IMR-90 (cell line): ENCODE measurements at regions not wholly inside any gene's neighbourhood (a gene's known extent, or its start where the extent isn't known, plus 50 kb on each side); places are given as distances from the start of the nearest gene placed in this dataset.

ENCODE experiments used
- ATAC-seq: fragments of 200-7000 bp; cut with Tn5 transposase; 2 replicates; pipeline ENCODE4 v1.9.1; 2020; ENCODE audit warnings: low read depth, mild to moderate bottlenecking, moderate library complexity
- BruUV-seq: library from RNA; stranded (reverse); fragments of 400-500 nt; replicated peaks from 2 replicates; lab custom pipeline; 2021; lab: Mats Ljungman, UMichigan
- CTCF ChIA-PET: fragments of 300-600 bp; formaldehyde crosslinking; extraction: SDS; loops from one replicate; lab custom pipeline; 2021; ENCODE audit warnings: antibody characterized with exemption; lab: Yijun Ruan, JAX
- POLR2A ChIA-PET: fragments of 300-600 bp; sonication (Branson Sonifier 250); formaldehyde crosslinking; loops from one replicate; lab custom pipeline; 2022; ENCODE audit warnings: antibody characterized with exemption; ENCODE audit not compliant: unreplicated experiment; lab: Charles Lee
- DNase-seq: peaks from one replicate; pipeline ENCODE4 v3.0.0; 2013
- H2AFZ ChIP-seq: replicated peaks from 2 replicates; pipeline ENCODE3; 2013; ENCODE audit warnings: low read length, mild to moderate bottlenecking; ENCODE audit not compliant: poor library complexity
- H2AK5ac ChIP-seq: 2 replicates; pipeline ENCODE4 v1.6.1; 2013; ENCODE audit warnings: low read depth, low read length, inconsistent platforms
- H2AK9ac ChIP-seq: replicated peaks from 2 replicates; pipeline ENCODE3; 2013; ENCODE audit warnings: mild to moderate bottlenecking, low read depth, low read length, moderate library complexity; ENCODE audit not compliant: poor library complexity
- H2BK120ac ChIP-seq: 2 replicates; pipeline ENCODE4 v1.6.1; 2013; ENCODE audit warnings: low read depth, low read length, inconsistent platforms
- H2BK15ac ChIP-seq: 3 replicates; pipeline ENCODE4 v1.6.1; 2013; ENCODE audit warnings: low read depth, low read length, inconsistent platforms
- H2BK20ac ChIP-seq: 2 replicates; pipeline ENCODE4 v1.6.1; 2013; ENCODE audit warnings: low read depth, mild to moderate bottlenecking, inconsistent platforms, low read length, moderate library complexity
- H2BK5ac ChIP-seq: 2 replicates; pipeline ENCODE4 v1.6.1; 2013; ENCODE audit warnings: mild to moderate bottlenecking, low read depth, low read length, inconsistent platforms; ENCODE audit not compliant: poor library complexity, severe bottlenecking
- H3K14ac ChIP-seq: replicated peaks from 2 replicates; pipeline ENCODE4 v1.6.1; 2013; ENCODE audit warnings: low read depth, low read length, inconsistent platforms
- H3K18ac ChIP-seq: 2 replicates; pipeline ENCODE4 v1.6.1; 2013; ENCODE audit warnings: low read depth, low read length, control low read depth
- H3K23ac ChIP-seq: 2 replicates; pipeline ENCODE4 v1.6.1; 2013; ENCODE audit warnings: low read depth, low read length, inconsistent platforms
- H3K27ac ChIP-seq: 2 replicates; pipeline ENCODE4 v1.5.1; 2013; ENCODE audit warnings: mild to moderate bottlenecking, control low read depth, low read length; ENCODE audit not compliant: insufficient read depth
- H3K27me3 ChIP-seq: 2 replicates; pipeline ENCODE4 v1.6.1; 2013; ENCODE audit warnings: low read length; ENCODE audit not compliant: control insufficient read depth, insufficient read depth
- H3K36me3 ChIP-seq: 2 replicates; pipeline ENCODE4 v1.6.1; 2013; ENCODE audit warnings: low read length, mixed read lengths; ENCODE audit not compliant: control insufficient read depth, insufficient read depth
- H3K4ac ChIP-seq: 2 replicates; pipeline ENCODE4 v1.6.1; 2013; ENCODE audit warnings: low read depth, low read length, inconsistent platforms
- H3K4me1 ChIP-seq: 2 replicates; pipeline ENCODE4 v1.6.1; 2013; ENCODE audit warnings: low read length, mixed read lengths; ENCODE audit not compliant: control insufficient read depth, insufficient read depth
- H3K4me2 ChIP-seq: 2 replicates; pipeline ENCODE4 v1.6.1; 2013; ENCODE audit warnings: low read depth, mild to moderate bottlenecking, control low read depth, low read length, moderate library complexity
- H3K4me3 ChIP-seq: 2 replicates; pipeline ENCODE4 v1.5.1; 2013; ENCODE audit warnings: low read depth, mild to moderate bottlenecking, control low read depth, low read length, moderate library complexity; ENCODE audit not compliant: insufficient read depth
- H3K56ac ChIP-seq: 2 replicates; pipeline ENCODE4 v1.6.1; 2013; ENCODE audit warnings: low read length, inconsistent platforms; ENCODE audit not compliant: insufficient read depth; ENCODE audit errors: extremely low read depth
- H3K79me1 ChIP-seq, 2 experiments: 2 replicates each; pipeline ENCODE4 v1.6.1; 2013; ENCODE audit warnings: low read length in 2 of 2, inconsistent platforms in 1 of 2, low read depth in 1 of 2
- H3K9ac ChIP-seq: 2 replicates; pipeline ENCODE4 v1.6.1; 2013; ENCODE audit warnings: low read depth, low read length, control low read depth
- H3K9me1 ChIP-seq: 2 replicates; pipeline ENCODE4 v1.6.1; 2013; ENCODE audit warnings: low read length, inconsistent platforms; ENCODE audit not compliant: insufficient read depth
- H3K9me3 ChIP-seq: 2 replicates; pipeline ENCODE4 v1.6.1; 2013; ENCODE audit warnings: low read length; ENCODE audit not compliant: control insufficient read depth, insufficient read depth
- H4K20me1 ChIP-seq: 2 replicates; pipeline ENCODE4 v1.6.1; 2013; ENCODE audit warnings: low read length, inconsistent platforms; ENCODE audit not compliant: insufficient read depth
- H4K5ac ChIP-seq: 2 replicates; pipeline ENCODE4 v1.6.1; 2013; ENCODE audit warnings: mild to moderate bottlenecking, low read depth, low read length, control low read depth
- H4K8ac ChIP-seq, 2 experiments: 2 replicates each; pipeline ENCODE4 v1.6.1; 2013; ENCODE audit warnings: low read depth in 2 of 2, low read length in 2 of 2, control low read depth in 1 of 2, inconsistent platforms in 1 of 2
- H4K91ac ChIP-seq: 2 replicates; pipeline ENCODE4 v1.6.1; 2013; ENCODE audit warnings: low read depth, low read length, inconsistent platforms; ENCODE audit not compliant: insufficient read depth
- BHLHE40 ChIP-seq: fragments of 150-350 bp; IDR thresholded peaks from 2 replicates; pipeline ENCODE4 v1.6.1; 2016; ENCODE audit warnings: mild to moderate bottlenecking, low read depth, low read length
- CEBPB ChIP-seq: IDR thresholded peaks from 2 replicates; pipeline ENCODE4 v1.6.1; 2012; ENCODE audit warnings: low read depth, low read length, improper control_type of control experiment
- CHD1 ChIP-seq: IDR thresholded peaks from 2 replicates; pipeline ENCODE4 v1.6.1; 2012; ENCODE audit warnings: low read depth, low read length, improper control_type of control experiment
- FOS ChIP-seq: fragments of 150-350 bp; IDR thresholded peaks from 2 replicates; pipeline ENCODE4 v1.6.1; 2016; ENCODE audit warnings: low read depth, low read length
- MAFK ChIP-seq: IDR thresholded peaks from 2 replicates; pipeline ENCODE4 v1.6.1; 2012; ENCODE audit warnings: low read depth, low read length, improper control_type of control experiment
- MAZ ChIP-seq: IDR thresholded peaks from 2 replicates; pipeline ENCODE4 v1.6.1; 2012; ENCODE audit warnings: low read depth, mild to moderate bottlenecking, low read length, improper control_type of control experiment, moderate library complexity, borderline replicate concordance
- MXI1 ChIP-seq: IDR thresholded peaks from 2 replicates; pipeline ENCODE4 v1.6.1; 2012; ENCODE audit warnings: low read depth, mild to moderate bottlenecking, low read length, moderate library complexity, borderline replicate concordance
- NFE2L2 ChIP-seq: fragments of 150-350 bp; IDR thresholded peaks from 2 replicates; pipeline ENCODE4 v1.6.1; 2016; ENCODE audit warnings: low read depth, mild to moderate bottlenecking, low read length
- POLR2A ChIP-seq: IDR thresholded peaks from 2 replicates; pipeline ENCODE4 v1.6.1; 2012; ENCODE audit warnings: mild to moderate bottlenecking, low read depth, low read length
- RAD21 ChIP-seq: IDR thresholded peaks from 2 replicates; pipeline ENCODE4 v1.6.1; 2012; ENCODE audit warnings: low read length, improper control_type of control experiment
- RCOR1 ChIP-seq: IDR thresholded peaks from 2 replicates; pipeline ENCODE4 v1.6.1; 2012; ENCODE audit warnings: mild to moderate bottlenecking, low read length, improper control_type of control experiment; ENCODE audit not compliant: insufficient replicate concordance
- RFX5 ChIP-seq: IDR thresholded peaks from 2 replicates; pipeline ENCODE4 v1.8.0; 2012; ENCODE audit warnings: low read depth, mild to moderate bottlenecking, low read length, moderate library complexity
- SMC3 ChIP-seq: fragments of 150-350 bp; IDR thresholded peaks from 2 replicates; pipeline ENCODE4 v1.6.1; 2016; ENCODE audit warnings: low read depth, mild to moderate bottlenecking, antibody characterized with exemption, low read length, moderate library complexity
- WGBS, 2 experiments: methylation state at CpG; one replicate each; pipeline versions ENCODE4 v1.1.5 to v1.1.7; 2013; ENCODE audit warnings: missing lambda C conversion rate in 2 of 2; ENCODE audit not compliant: insufficient read length in 1 of 2; ENCODE audit errors: extremely low coverage in 2 of 2; 5-methylcytosine and 5-hydroxymethylcytosine counted together
- dilution Hi-C: fragments of 300-500 bp; cut with HindIII; formaldehyde crosslinking; loops from one replicate; pipeline ENCODE4 v1.14.3; 2018; ENCODE audit warnings: low sequenced_read_pairs; ENCODE audit not compliant: unreplicated experiment
- in situ Hi-C: fragments of 300-500 bp; cut with MboI; formaldehyde crosslinking; loops from 3 replicates; pipeline ENCODE4 v1.14.3; 2019; ENCODE audit warnings: low sequenced_read_pairs, inconsistent platforms, mixed read lengths
- intact Hi-C: fragments of 100-400 bp; cut with micrococcal nuclease; formaldehyde crosslinking; loops from 2 replicates; pipeline ENCODE4 v1.10.0; 2022
- TF ChIP-seq, protein P1 (sequence below): fragments of 150-350 bp; IDR thresholded peaks from 2 replicates; pipeline ENCODE4 v1.6.1; 2017; ENCODE audit warnings: mild to moderate bottlenecking, antibody characterized with exemption, low read length, low read depth
- TF ChIP-seq, protein P2 (sequence below): conservative IDR thresholded peaks from 2 replicates; pipeline ENCODE4 v1.5.1; 2012; ENCODE audit warnings: mild to moderate bottlenecking, low read depth, low read length, improper control_type of control experiment
- TF ChIP-seq, protein P3 (sequence below): fragments of 150-350 bp; IDR thresholded peaks from 2 replicates; pipeline ENCODE4 v1.6.1; 2016; ENCODE audit warnings: low read depth, mild to moderate bottlenecking, low read length, moderate library complexity, borderline replicate concordance

DNA sequence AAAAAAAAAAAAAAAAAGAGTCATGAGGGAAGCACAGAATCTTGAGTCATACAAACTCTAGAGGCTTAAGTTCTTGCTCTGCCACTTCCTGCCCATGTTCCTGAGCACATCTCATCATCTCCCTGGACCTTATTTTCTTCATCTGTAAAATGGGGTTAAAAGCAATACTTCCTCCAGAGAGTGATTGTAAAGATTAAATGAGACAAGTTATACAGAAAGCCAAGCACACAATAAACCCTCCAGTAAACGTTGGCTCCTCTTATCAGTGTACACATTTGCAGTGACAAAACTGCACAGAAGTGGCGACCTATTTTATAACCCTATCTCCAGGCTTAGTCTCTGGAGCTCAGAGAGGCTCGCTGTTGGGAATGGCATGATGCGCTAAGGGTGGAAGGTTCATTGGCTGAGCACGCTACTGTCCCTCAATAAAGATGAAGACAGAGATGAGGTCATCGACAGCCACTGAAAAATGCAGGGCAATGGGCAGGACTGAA lies 82.1 kb downstream of the RRAGC start:
- H2BK15ac ChIP-seq: no peak overlapping the region
- H3K79me1 ChIP-seq: no peaks in the 10 kb centered on the region
- peaks cover 8% of the 10 kb centered on the region; the same call in 1 of the 2 replicates for H3K27me3 ChIP-seq
- H3K9me1 ChIP-seq: no peaks in the 10 kb centered on the region; the same call in 1 of the 2 replicates
- H3K4me2 ChIP-seq: no peak overlapping the region
- no peak for DNase-seq
- no peak for ATAC-seq
- no peaks in the 10 kb centered on the region for H3K4me1 ChIP-seq
- BruUV-seq: no TSS peak
- no peak overlapping the region for H2BK5ac ChIP-seq
- TF ChIP-seq CHD1: no peak
- no peak for TF ChIP-seq MAZ
- TF ChIP-seq NFE2L2: no peak
- no peak for TF ChIP-seq MXI1
- no peak for TF ChIP-seq FOS
- no peak for TF ChIP-seq SMC3
- TF ChIP-seq POLR2A: no peak
- TF ChIP-seq CEBPB: no peak
- TF ChIP-seq RCOR1: no peak
- TF ChIP-seq RAD21: no peak
- TF ChIP-seq, protein P1, sequence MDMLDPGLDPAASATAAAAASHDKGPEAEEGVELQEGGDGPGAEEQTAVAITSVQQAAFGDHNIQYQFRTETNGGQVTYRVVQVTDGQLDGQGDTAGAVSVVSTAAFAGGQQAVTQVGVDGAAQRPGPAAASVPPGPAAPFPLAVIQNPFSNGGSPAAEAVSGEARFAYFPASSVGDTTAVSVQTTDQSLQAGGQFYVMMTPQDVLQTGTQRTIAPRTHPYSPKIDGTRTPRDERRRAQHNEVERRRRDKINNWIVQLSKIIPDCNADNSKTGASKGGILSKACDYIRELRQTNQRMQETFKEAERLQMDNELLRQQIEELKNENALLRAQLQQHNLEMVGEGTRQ: no peak
- no peak for TF ChIP-seq BHLHE40
- TF ChIP-seq, protein P2, sequence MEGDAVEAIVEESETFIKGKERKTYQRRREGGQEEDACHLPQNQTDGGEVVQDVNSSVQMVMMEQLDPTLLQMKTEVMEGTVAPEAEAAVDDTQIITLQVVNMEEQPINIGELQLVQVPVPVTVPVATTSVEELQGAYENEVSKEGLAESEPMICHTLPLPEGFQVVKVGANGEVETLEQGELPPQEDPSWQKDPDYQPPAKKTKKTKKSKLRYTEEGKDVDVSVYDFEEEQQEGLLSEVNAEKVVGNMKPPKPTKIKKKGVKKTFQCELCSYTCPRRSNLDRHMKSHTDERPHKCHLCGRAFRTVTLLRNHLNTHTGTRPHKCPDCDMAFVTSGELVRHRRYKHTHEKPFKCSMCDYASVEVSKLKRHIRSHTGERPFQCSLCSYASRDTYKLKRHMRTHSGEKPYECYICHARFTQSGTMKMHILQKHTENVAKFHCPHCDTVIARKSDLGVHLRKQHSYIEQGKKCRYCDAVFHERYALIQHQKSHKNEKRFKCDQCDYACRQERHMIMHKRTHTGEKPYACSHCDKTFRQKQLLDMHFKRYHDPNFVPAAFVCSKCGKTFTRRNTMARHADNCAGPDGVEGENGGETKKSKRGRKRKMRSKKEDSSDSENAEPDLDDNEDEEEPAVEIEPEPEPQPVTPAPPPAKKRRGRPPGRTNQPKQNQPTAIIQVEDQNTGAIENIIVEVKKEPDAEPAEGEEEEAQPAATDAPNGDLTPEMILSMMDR: no peak
- TF ChIP-seq, protein P3, sequence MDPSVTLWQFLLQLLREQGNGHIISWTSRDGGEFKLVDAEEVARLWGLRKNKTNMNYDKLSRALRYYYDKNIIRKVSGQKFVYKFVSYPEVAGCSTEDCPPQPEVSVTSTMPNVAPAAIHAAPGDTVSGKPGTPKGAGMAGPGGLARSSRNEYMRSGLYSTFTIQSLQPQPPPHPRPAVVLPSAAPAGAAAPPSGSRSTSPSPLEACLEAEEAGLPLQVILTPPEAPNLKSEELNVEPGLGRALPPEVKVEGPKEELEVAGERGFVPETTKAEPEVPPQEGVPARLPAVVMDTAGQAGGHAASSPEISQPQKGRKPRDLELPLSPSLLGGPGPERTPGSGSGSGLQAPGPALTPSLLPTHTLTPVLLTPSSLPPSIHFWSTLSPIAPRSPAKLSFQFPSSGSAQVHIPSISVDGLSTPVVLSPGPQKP: no peak
- no peak for TF ChIP-seq MAFK
- TF ChIP-seq RFX5: no peak
- no peak overlapping the region for H2AFZ ChIP-seq
- dilution Hi-C loops: no loop called here
- no peaks in the 10 kb centered on the region for H3K36me3 ChIP-seq
- H3K14ac ChIP-seq: no peak overlapping the region
- H4K91ac ChIP-seq: no peak overlapping the region
- no peaks in the 10 kb centered on the region for H3K9me3 ChIP-seq
- ChIA-PET CTCF (interaction anchor here (0.6 kb wide), 1 partner anchor 225 kb away, joined by 3 read pairs; no protein-coding TSS in a partner anchor), POLR2A (no interaction called here)
- in situ Hi-C loops: no loop called here
- no peak overlapping the region for H2AK9ac ChIP-seq
- H2BK120ac ChIP-seq: no peak overlapping the region
- no peak overlapping the region for H2BK20ac ChIP-seq
- intact Hi-C loops: no loop called here
- H3K23ac ChIP-seq: no peak overlapping the region
- no peak overlapping the region for H3K9ac ChIP-seq
- 76% methylated on average over 2 of the region's 6 CpGs; no CpG with 5 or more reads in 1 of the 2 experiments for WGBS, 2 experiments
- H3K4me3 ChIP-seq: no peak overlapping the region
- H3K27ac ChIP-seq: no peak overlapping the region
- no peak overlapping the region for H3K4ac ChIP-seq
- H4K20me1 ChIP-seq: no peaks in the 10 kb centered on the region
- no peak overlapping the region for H3K56ac ChIP-seq
- H3K18ac ChIP-seq: no peak overlapping the region
- H2AK5ac ChIP-seq: no peak overlapping the region
- no peak overlapping the region for H4K8ac ChIP-seq
- H4K5ac ChIP-seq: no peak overlapping the region
